Mesodermal cell (in vitro differentiated cells): ENCODE measurements at regions not wholly inside any gene's neighbourhood (a gene's known extent, or its start where the extent isn't known, plus 50 kb on each side); places are given as distances from the start of the nearest gene placed in this dataset.

ENCODE experiments used
- H3K27ac ChIP-seq: 2 replicates; pipeline ENCODE4 v1.7.0; 2013; ENCODE audit warnings: mild to moderate bottlenecking, low read depth, low read length, moderate library complexity; ENCODE audit not compliant: severe bottlenecking
- H3K36me3 ChIP-seq: 2 replicates; pipeline ENCODE4 v1.7.1; 2013; ENCODE audit warnings: mild to moderate bottlenecking, low read length, moderate library complexity; ENCODE audit not compliant: control insufficient read depth, insufficient read depth
- H3K4me1 ChIP-seq: one replicate; pipeline ENCODE4 v1.7.1; 2013; ENCODE audit warnings: mild to moderate bottlenecking, low read length; ENCODE audit not compliant: insufficient read depth, control insufficient read depth, poor library complexity, severe bottlenecking
- H3K4me3 ChIP-seq: 2 replicates; pipeline ENCODE4 v1.7.0; 2013; ENCODE audit warnings: low read length, control low read depth, mild to moderate bottlenecking; ENCODE audit not compliant: insufficient read depth, poor library complexity, severe bottlenecking; ENCODE audit errors: extremely low read depth
- H3K9me3 ChIP-seq: 2 replicates; pipeline ENCODE4 v1.7.1; 2013; ENCODE audit warnings: mild to moderate bottlenecking, low read length, moderate library complexity; ENCODE audit not compliant: control insufficient read depth
- WGBS, 2 experiments: methylation state at CpG; one replicate each; pipeline ENCODE4 v1.1.5; 2013; ENCODE audit warnings: missing lambda C conversion rate in 2 of 2; ENCODE audit not compliant: insufficient coverage in 2 of 2; 5-methylcytosine and 5-hydroxymethylcytosine counted together

GRCh38 chr15:35748105-35748504 lies 202.1 kb upstream of the DPH6 start:
- H3K4me1 ChIP-seq: no peaks in the 10 kb centered on the region
- no peaks in the 10 kb centered on the region for H3K9me3 ChIP-seq
- no peak overlapping the region for H3K27ac ChIP-seq
- H3K4me3 ChIP-seq: no peak overlapping the region
- no peaks in the 10 kb centered on the region for H3K36me3 ChIP-seq
- WGBS, 2 experiments: 90 to 100% methylated on average over 1 to 5 of the region's 5 CpGs

- no peak overlapping the region for H3K4me3 ChIP-seq
- no peaks in the 10 kb centered on the region for H3K36me3 ChIP-seq
- no peaks in the 10 kb centered on the region for H3K4me1 ChIP-seq
- H3K9me3 ChIP-seq: no peaks in the 10 kb centered on the region
- no peak overlapping the region for H3K27ac ChIP-seq
These were observed 204.1 kb upstream of the DPH6 start for GRCh38 chr15:35750051-35750450.

GRCh38 chr15:35751413-35752133 lies 205.6 kb upstream of the DPH6 start:
- Histone ChIP-seq H3K36me3 (no peaks in the 10 kb centered on the region), H3K4me1 (no peaks in the 10 kb centered on the region), H3K4me3 (no peak overlapping the region), H3K27ac (no peak overlapping the region), H3K9me3 (no peaks in the 10 kb centered on the region)
- WGBS, 2 experiments: 33 to 56% methylated on average over 7 to 8 of the region's 14 CpGs

- Histone ChIP-seq H3K9me3 (no peaks in the 10 kb centered on the region), H3K36me3 (no peaks in the 10 kb centered on the region), H3K27ac (no peak overlapping the region), H3K4me3 (no peak overlapping the region), H3K4me1 (no peaks in the 10 kb centered on the region)
- WGBS, 2 experiments: 86 to 96% methylated on average over 4 of the region's 5 CpGs
These were observed 206.1 kb upstream of the DPH6 start for GRCh38 chr15:35752134-35752466.

GRCh38 chr15:35753486-35753885 lies 207.5 kb upstream of the DPH6 start:
- WGBS, 2 experiments: 91 to 92% methylated on average over 2 of the region's 3 CpGs
- H3K4me1 ChIP-seq: no peaks in the 10 kb centered on the region
- no peaks in the 10 kb centered on the region for H3K9me3 ChIP-seq
- H3K36me3 ChIP-seq: no peaks in the 10 kb centered on the region
- no peak overlapping the region for H3K4me3 ChIP-seq
- H3K27ac ChIP-seq: no peak overlapping the region

DNA sequence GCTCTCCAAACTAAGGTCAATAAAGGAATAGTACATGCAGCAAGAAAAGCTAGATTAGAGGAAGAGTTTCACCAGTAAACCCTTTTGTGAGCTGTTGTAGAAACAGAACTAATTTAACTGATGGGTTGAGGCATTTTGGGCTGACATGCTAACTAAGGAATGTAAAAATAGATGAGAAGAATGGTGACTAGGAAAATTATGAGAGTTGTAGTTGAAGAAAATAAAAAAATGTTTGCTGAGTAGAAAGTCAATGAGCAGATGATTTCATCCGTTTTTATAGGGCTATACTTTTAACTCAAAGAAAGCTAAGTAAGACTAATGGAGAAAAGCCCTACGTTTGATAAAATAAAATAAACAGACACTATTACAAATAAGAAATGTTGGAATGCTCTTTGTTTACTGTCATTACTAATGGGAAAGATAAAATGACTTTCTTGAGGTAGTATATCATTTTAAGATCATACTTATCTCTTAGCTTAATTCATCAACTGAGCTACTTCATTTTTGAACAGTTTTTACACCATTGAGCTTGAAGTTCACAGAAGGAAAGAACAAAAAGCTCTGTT lies 209.4 kb upstream of the DPH6 start:
- Histone ChIP-seq H3K27ac (no peak overlapping the region), H3K4me1 (no peaks in the 10 kb centered on the region), H3K9me3 (no peaks in the 10 kb centered on the region), H3K36me3 (no peaks in the 10 kb centered on the region), H3K4me3 (no peak overlapping the region)
- WGBS, 2 experiments: no CpG with 5 or more reads among the region's 2 CpGs

- Histone ChIP-seq H3K36me3 (no peaks in the 10 kb centered on the region), H3K27ac (no peak overlapping the region), H3K4me3 (no peak overlapping the region), H3K9me3 (no peaks in the 10 kb centered on the region), H3K4me1 (no peaks in the 10 kb centered on the region)
- 91 to 100% methylated on average over 1 of the region's 3 CpGs for WGBS, 2 experiments
These were observed 210.7 kb upstream of the DPH6 start for GRCh38 chr15:35756623-35757022.

- Histone ChIP-seq H3K36me3 (no peaks in the 10 kb centered on the region), H3K4me3 (no peak overlapping the region), H3K9me3 (no peaks in the 10 kb centered on the region), H3K4me1 (no peaks in the 10 kb centered on the region), H3K27ac (no peak overlapping the region)
- 100% methylated on average over 1 of the region's 2 CpGs; no CpG with 5 or more reads in 1 of the 2 experiments for WGBS, 2 experiments
These were observed 211.4 kb upstream of the DPH6 start for GRCh38 chr15:35757361-35757760.

- no peaks in the 10 kb centered on the region for H3K36me3 ChIP-seq
- H3K27ac ChIP-seq: no peak overlapping the region
- no peaks in the 10 kb centered on the region for H3K4me1 ChIP-seq
- WGBS, 2 experiments: 100% methylated on average over 1 of the region's 3 CpGs
- H3K4me3 ChIP-seq: no peak overlapping the region
- H3K9me3 ChIP-seq: no peaks in the 10 kb centered on the region
These were observed 211.8 kb upstream of the DPH6 start for GRCh38 chr15:35757765-35758164.

- 91 to 96% methylated on average over 4 of the region's 5 CpGs for WGBS, 2 experiments
- H3K36me3 ChIP-seq: no peaks in the 10 kb centered on the region
- H3K4me3 ChIP-seq: no peak overlapping the region
- H3K9me3 ChIP-seq: no peaks in the 10 kb centered on the region
- H3K4me1 ChIP-seq: no peaks in the 10 kb centered on the region
- no peak overlapping the region for H3K27ac ChIP-seq
These were observed 218.9 kb upstream of the DPH6 start for GRCh38 chr15:35764661-35765519.

DNA sequence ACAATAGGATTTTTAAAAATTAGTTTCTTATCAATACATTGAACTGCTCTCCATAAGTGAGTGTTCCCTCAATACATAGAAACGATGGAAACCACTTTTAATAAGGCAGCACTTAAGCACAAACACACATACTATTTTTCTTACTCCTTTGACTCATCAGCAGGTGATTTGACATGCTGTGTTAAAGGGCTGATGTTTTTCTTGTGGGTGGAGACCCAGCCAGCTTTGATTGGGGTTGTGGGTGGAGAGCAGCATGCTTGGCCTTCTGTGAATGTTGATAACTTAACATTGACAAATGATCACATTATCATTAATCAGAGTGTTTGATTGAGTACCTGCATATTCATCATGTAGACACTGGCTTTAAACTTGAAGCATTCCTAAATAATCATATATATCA lies 223.0 kb upstream of the DPH6 start:
- Histone ChIP-seq H3K4me1 (no peaks in the 10 kb centered on the region), H3K4me3 (no peak overlapping the region), H3K36me3 (no peaks in the 10 kb centered on the region), H3K9me3 (no peaks in the 10 kb centered on the region), H3K27ac (no peak overlapping the region)
- 100% methylated on average over 1 of the region's 1 CpG; no CpG with 5 or more reads in 1 of the 2 experiments for WGBS, 2 experiments
